AG04450 (cell line): ENCODE measurements at regions not wholly inside any gene's neighbourhood (a gene's known extent, or its start where the extent isn't known, plus 50 kb on each side); places are given as distances from the start of the nearest gene placed in this dataset.

Experiments
- CTCF ChIA-PET: fragments of 300-600, 350-600 bp; formaldehyde crosslinking; extraction: SDS; loops from one replicate; lab custom pipeline; 2022; ENCODE audit warnings: antibody characterized with exemption, inconsistent platforms; lab: Charles Lee
- POLR2A ChIA-PET: fragments of 350-600 bp; formaldehyde crosslinking; extraction: SDS; loops from one replicate; lab custom pipeline; 2021; ENCODE audit warnings: antibody characterized with exemption, inconsistent platforms; lab: Yijun Ruan, JAX
- DNase-seq: peaks from one replicate; pipeline ENCODE4 v3.0.0-alpha.2; 2011; ENCODE audit warnings: low read depth, low spot score
- H3K27ac ChIP-seq: one replicate; pipeline ENCODE4 v1.5.1; 2012; ENCODE audit warnings: low read depth, low read length, control low read depth
- H3K27me3 ChIP-seq: one replicate; pipeline ENCODE4 v1.6.0; 2012; ENCODE audit warnings: low read length; ENCODE audit not compliant: control insufficient read depth, insufficient read depth
- H3K4me3 ChIP-seq: 2 replicates; pipeline ENCODE4 v1.5.1; 2011; ENCODE audit warnings: mild to moderate bottlenecking, low read depth, low read length, control low read depth
- H3K9me3 ChIP-seq: 2 replicates; pipeline ENCODE4 v1.5.1; 2012; ENCODE audit warnings: low read length; ENCODE audit not compliant: control insufficient read depth, insufficient read depth
- TF ChIP-seq, protein P1 (sequence below): IDR thresholded peaks from 2 replicates; pipeline ENCODE4 v1.5.1; 2011; ENCODE audit warnings: low read depth, low read length, control low read depth, inconsistent platforms

DNA sequence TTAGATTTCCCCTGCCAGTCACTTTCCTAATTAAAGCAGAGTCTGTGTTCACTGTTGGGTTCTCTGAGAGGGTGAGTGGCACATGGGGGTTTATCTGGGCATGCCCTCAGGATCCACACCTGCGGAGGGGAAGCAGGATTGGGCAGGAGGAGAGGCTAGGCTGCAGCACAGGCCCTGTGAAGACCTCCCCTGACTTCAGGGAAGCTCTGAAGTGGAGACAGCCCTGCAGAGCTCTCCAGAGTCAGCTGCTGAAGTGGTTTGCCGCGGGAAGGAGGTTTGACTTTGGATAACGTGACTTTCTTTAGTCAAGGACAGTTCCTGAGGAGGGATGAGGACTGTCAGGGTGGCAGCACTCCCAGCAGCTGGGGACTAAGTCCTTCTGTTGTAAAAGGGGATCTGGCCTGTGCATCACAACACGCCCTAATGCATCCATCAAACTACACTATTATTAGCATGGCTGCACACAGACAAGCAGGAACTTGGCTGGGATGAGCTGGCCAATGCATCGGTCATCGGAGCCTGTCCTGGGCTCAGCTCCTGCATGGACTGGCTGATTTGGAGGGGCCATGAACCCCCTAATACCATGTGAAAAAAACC lies 50.9 kb upstream of the LEP start:
- Histone ChIP-seq H3K27me3 (peaks cover 47% of the 10 kb centered on the region), H3K27ac (no peak overlapping the region), H3K4me3 (no peak overlapping the region), H3K9me3 (peaks cover 10% of the 10 kb centered on the region)
- TF ChIP-seq, protein P1, sequence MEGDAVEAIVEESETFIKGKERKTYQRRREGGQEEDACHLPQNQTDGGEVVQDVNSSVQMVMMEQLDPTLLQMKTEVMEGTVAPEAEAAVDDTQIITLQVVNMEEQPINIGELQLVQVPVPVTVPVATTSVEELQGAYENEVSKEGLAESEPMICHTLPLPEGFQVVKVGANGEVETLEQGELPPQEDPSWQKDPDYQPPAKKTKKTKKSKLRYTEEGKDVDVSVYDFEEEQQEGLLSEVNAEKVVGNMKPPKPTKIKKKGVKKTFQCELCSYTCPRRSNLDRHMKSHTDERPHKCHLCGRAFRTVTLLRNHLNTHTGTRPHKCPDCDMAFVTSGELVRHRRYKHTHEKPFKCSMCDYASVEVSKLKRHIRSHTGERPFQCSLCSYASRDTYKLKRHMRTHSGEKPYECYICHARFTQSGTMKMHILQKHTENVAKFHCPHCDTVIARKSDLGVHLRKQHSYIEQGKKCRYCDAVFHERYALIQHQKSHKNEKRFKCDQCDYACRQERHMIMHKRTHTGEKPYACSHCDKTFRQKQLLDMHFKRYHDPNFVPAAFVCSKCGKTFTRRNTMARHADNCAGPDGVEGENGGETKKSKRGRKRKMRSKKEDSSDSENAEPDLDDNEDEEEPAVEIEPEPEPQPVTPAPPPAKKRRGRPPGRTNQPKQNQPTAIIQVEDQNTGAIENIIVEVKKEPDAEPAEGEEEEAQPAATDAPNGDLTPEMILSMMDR, result no peak
- ChIA-PET POLR2A (no interaction called here), CTCF (no interaction called here)
- DNase-seq, result no peak

DNA sequence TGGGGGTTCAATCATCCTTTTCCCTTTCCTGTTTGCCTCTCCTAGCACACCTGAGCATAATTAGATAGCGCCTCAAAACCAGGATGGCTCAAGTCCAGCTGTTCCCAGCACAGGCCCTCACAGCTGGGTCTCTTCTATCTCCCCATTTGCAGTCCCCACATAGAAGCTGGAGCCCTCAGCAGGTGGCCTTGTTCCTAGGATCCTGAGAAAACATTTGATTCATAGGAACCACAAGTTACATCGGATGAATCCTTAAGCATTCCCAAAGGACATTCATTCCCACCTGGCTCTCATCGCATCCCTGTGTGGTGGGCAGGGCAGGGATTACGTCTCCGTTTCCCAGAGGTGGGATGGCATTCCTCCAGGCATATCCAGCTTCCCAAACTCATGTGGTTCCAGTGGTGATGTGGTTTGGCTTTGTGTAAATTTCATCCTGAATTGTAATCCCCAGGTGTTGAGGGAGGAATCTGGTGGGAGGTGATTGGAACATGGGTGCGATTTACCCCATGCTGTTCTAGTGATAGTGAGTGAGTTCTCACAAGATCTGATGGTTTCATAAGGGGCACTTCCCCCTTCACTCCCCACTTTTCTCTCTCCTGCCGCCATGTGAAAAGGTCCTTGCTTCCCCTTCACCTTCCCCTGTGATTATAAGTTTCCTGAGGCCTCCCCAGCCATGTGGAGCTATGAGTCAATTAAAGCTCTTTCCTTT lies 49.8 kb upstream of the LEP start:
- Histone ChIP-seq H3K9me3 (peaks cover 11% of the 10 kb centered on the region), H3K27ac (no peak overlapping the region), H3K4me3 (no peak overlapping the region), H3K27me3 (peaks cover 43% of the 10 kb centered on the region)
- DNase-seq, result no peak
- ChIA-PET POLR2A (no interaction called here), CTCF (interaction anchor here (1.0 to 1.6 kb wide), 2 partner anchors 17 to 18 kb away, joined by 3 to 5 read pairs; no protein-coding TSS in a partner anchor)
- TF ChIP-seq, protein P1, result no peak
